HL-60 (cell line): ENCODE measurements at regions not wholly inside any gene's neighbourhood (a gene's known extent, or its start where the extent isn't known, plus 50 kb on each side); places are given as distances from the start of the nearest gene placed in this dataset.

Experiments used
- DNase-seq, 2 experiments: peaks; one replicate each; pipeline ENCODE4 v3.0.0-alpha.2; 2010 to 2020; ENCODE audit warnings: low read depth in 1 of 2, low spot score in 1 of 2
- H3K27ac ChIP-seq: fragments of 250-450 bp; sonication (Bioruptor Pico); replicated peaks from 2 replicates; pipeline ENCODE4 v1.5.1; 2020; ENCODE audit warnings: mild to moderate bottlenecking, moderate library complexity
- H3K27me3 ChIP-seq: fragments of 250-450 bp; sonication (Bioruptor Pico); 2 replicates; pipeline ENCODE4 v1.5.1; 2021; ENCODE audit warnings: mild to moderate bottlenecking, moderate library complexity; ENCODE audit not compliant: insufficient read depth, poor library complexity, severe bottlenecking
- H3K4me3 ChIP-seq: replicated peaks from 2 replicates; pipeline ENCODE4 v1.5.1; 2011; ENCODE audit warnings: mild to moderate bottlenecking, control low read depth, low read length; ENCODE audit not compliant: insufficient read depth
- GABPA ChIP-seq: IDR thresholded peaks from 2 replicates; pipeline ENCODE4 v1.6.1; 2012; ENCODE audit warnings: low read depth
- POLR2AphosphoS5 ChIP-seq: IDR thresholded peaks from 2 replicates; pipeline ENCODE4 v1.6.1; 2012; ENCODE audit warnings: low read depth
- REST ChIP-seq: IDR thresholded peaks from 2 replicates; pipeline ENCODE4 v1.6.1; 2012; ENCODE audit warnings: low read depth; ENCODE audit not compliant: insufficient replicate concordance
- SPI1 ChIP-seq: IDR thresholded peaks from 2 replicates; pipeline ENCODE4 v1.6.1; 2012; ENCODE audit warnings: low read depth, mild to moderate bottlenecking, borderline replicate concordance
- TF ChIP-seq, protein P1 (sequence below): IDR thresholded peaks from one replicate; pipeline ENCODE4 v1.5.1; 2011; ENCODE audit warnings: low read length, control low read depth, inconsistent platforms; ENCODE audit not compliant: insufficient read depth

- TF ChIP-seq SPI1: no peak
- no peak for TF ChIP-seq POLR2AphosphoS5
- TF ChIP-seq GABPA: no peak
- no peak for TF ChIP-seq REST
- TF ChIP-seq, protein P1, sequence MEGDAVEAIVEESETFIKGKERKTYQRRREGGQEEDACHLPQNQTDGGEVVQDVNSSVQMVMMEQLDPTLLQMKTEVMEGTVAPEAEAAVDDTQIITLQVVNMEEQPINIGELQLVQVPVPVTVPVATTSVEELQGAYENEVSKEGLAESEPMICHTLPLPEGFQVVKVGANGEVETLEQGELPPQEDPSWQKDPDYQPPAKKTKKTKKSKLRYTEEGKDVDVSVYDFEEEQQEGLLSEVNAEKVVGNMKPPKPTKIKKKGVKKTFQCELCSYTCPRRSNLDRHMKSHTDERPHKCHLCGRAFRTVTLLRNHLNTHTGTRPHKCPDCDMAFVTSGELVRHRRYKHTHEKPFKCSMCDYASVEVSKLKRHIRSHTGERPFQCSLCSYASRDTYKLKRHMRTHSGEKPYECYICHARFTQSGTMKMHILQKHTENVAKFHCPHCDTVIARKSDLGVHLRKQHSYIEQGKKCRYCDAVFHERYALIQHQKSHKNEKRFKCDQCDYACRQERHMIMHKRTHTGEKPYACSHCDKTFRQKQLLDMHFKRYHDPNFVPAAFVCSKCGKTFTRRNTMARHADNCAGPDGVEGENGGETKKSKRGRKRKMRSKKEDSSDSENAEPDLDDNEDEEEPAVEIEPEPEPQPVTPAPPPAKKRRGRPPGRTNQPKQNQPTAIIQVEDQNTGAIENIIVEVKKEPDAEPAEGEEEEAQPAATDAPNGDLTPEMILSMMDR: no peak
- H3K4me3 ChIP-seq: no peak overlapping the region
- no peak for DNase-seq
- H3K27me3 ChIP-seq: no peaks in the 10 kb centered on the region
- H3K27ac ChIP-seq: no peak overlapping the region
Observed at GRCh38 chr5:35405938-35406337, 175.7 kb upstream of the PRLR start.

DNA sequence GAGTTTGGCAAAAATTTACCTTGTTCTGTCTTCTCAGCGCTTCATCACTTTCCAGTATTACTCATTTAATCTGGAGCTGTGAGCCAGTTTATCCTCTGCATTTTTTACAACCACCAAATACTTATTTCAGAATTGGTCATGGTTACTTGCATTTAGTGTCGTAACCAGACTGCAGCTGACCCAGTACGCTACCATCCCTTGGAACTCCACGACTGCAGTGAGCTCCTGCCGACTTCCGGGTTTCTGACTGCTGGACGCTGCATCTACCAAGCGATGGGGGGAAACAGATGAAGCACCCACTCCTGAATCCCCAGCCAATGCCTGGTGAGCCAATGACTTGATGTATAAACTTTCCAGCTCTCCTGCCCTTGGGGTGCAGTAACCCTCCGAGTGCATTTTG, 174.4 kb upstream of the PRLR start:
- DNase-seq: no peak
- no peak overlapping the region for H3K27ac ChIP-seq
- H3K27me3 ChIP-seq: no peaks in the 10 kb centered on the region
- no peak for TF ChIP-seq SPI1
- H3K4me3 ChIP-seq: no peak overlapping the region

GRCh38 chr5:35393901-35394300, 163.6 kb upstream of the PRLR start:
- Histone ChIP-seq H3K27ac (no peak overlapping the region), H3K4me3 (no peak overlapping the region), H3K27me3 (no peaks in the 10 kb centered on the region)
- TF ChIP-seq, protein P1: no peak
- peak; percentile 27; the same call in 1 of the 2 replicates for TF ChIP-seq SPI1
- no peak for DNase-seq

GRCh38 chr5:35384658-35385057, 154.4 kb upstream of the PRLR start:
- DNase-seq: no peak
- no peaks in the 10 kb centered on the region for H3K27me3 ChIP-seq
- TF ChIP-seq GABPA (no peak), SPI1 (no peak), POLR2AphosphoS5 (no peak), REST (no peak)
- TF ChIP-seq, protein P1: no peak

More at GRCh38 chr5:35384658-35385057, 154.4 kb upstream of the PRLR start:
- Histone ChIP-seq H3K4me3 (no peak overlapping the region), H3K27ac (no peak overlapping the region)
